HG03575 (cell line): ENCODE measurements at regions not wholly inside any gene's neighbourhood (a gene's known extent, or its start where the extent isn't known, plus 50 kb on each side); places are given as distances from the start of the nearest gene placed in this dataset.

ENCODE experiments used
- ATAC-seq: cut with Tn5 transposase; IDR thresholded peaks from one replicate; pipeline ENCODE4 v1.9.1; 2021; ENCODE audit not compliant: unreplicated experiment, insufficient number of reproducible peaks, low FRiP score; ENCODE audit errors: extremely low read depth

- no peak for ATAC-seq
Observed at GRCh38 chr2:234438305-234438977, 58.4 kb downstream of the ARL4C start.

DNA sequence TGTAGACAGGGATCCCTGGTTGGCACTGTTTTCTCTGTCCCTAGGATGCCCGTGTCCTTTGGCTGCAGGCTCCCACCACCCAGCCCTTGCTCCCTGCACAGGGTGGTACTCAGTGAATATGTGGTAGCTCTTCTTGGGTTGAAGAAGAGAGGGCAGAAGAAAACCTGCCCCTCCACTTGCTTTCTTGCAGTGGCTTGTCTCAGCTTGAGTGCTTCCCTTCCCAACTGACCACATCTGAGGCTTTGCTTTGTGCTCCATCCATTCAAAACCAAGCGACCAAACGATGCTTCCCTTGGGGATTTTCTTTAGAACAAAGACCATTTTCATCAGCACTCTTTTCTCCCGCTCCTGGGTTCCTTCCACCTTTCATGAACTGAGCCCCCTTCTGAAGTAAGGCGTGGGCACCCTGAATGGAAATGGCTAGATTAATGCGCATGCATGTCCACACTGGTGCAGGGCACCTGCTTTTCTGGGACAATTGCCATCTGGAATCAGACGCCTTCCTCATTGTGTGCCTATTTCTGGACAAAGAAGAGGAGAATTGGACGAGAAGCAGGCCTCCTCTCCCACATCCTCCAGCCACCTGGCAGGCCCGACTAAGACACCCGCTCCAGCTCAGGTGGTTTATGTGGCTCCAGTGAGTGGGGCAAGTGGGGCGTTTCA lies 59.1 kb downstream of the ARL4C start:
- no peak for ATAC-seq

GRCh38 chr2:234436482-234436837 lies 60.4 kb downstream of the ARL4C start:
- ATAC-seq = no peak

GRCh38 chr2:234435836-234436481 lies 60.9 kb downstream of the ARL4C start:
- ATAC-seq = no peak

- ATAC-seq = no peak
Observed at GRCh38 chr2:234433201-234433600, 63.7 kb downstream of the ARL4C start.

DNA sequence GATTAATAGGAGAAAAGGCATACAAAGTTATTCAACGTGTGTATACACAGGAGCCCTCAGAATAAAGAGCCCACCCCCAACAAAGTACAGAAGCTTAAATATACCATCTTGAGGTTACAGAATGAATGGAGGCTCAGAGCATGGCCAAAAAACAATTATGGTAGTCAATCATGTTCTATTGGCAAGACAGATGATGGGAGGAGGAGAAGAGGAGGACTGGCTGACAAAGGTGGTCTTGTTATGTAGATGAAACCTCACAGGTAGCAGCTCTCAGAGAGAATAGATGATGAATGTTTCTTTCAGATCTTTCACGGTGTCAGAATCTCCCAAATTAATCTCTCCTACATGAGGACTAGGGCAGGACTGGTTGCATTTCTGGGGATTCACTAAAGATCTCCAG lies 66.0 kb downstream of the ARL4C start:
- no peak for ATAC-seq

DNA sequence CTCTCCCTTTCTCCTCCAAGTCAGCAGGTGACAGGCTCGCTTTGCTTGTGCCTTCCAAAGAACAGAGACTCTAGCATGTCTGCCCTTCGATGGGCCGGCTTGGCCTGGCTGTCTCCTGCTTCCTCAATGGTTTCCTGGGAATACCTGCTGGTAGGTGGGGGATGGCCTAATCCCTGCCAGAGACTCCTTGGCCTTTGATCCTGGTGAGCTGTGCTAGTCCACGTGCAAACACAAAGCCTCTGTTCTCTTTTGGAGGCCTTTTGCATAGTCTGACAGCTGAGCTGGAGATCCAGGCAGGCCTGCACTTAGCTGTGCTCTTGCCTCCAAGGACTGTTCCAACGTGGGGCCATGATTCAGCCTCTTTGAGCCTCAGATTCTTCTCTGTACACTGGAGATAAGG lies 67.6 kb downstream of the ARL4C start:
- no peak for ATAC-seq

DNA sequence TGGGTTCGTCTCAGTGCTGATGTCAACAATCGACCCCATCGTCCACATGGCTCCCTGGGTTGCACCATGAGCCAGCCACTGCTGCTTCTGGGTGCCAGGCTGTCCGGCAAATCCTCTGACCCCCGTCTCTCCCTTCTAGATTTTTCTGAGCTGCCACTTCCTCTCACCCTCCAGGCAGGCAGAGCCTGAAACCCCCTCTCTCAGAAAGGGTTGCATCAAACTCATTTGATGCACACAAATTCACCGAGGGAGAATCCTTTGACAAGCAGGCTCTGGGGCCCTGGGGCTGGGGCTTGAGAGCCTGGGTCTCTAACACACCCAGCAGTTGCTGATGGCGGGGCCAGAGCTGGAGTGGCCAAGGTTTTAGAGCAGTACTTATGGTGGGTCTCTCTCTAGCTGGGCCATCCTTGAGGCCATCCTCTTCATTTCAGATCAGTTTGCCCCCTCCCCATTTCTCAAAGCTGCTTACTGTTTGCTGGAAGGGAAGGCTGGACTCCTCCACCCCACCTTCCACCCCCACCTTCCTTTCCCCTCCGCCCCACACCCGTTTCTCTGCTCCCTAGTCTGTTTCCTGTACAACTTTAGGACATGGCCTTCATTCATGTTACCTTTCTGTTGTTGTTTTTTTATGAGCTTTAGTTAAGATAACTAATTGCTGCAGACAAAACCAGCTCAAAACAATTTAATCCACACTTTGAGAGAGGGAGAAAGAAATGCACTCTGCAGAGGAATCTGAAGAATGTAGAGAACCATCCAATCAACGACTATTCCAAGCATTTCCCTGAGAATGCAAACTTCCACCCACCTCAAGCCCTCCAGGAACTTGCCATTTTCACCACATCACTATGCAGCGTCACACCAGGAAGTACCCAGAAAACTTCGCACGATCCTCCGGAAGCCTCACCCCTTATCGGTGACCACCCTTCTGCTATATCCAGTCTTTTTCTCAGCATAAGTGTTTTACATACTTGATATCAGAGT lies 69.5 kb downstream of the ARL4C start:
- no peak for ATAC-seq

- ATAC-seq = no peak
Observed at GRCh38 chr2:234426616-234427015, 70.3 kb downstream of the ARL4C start.

DNA sequence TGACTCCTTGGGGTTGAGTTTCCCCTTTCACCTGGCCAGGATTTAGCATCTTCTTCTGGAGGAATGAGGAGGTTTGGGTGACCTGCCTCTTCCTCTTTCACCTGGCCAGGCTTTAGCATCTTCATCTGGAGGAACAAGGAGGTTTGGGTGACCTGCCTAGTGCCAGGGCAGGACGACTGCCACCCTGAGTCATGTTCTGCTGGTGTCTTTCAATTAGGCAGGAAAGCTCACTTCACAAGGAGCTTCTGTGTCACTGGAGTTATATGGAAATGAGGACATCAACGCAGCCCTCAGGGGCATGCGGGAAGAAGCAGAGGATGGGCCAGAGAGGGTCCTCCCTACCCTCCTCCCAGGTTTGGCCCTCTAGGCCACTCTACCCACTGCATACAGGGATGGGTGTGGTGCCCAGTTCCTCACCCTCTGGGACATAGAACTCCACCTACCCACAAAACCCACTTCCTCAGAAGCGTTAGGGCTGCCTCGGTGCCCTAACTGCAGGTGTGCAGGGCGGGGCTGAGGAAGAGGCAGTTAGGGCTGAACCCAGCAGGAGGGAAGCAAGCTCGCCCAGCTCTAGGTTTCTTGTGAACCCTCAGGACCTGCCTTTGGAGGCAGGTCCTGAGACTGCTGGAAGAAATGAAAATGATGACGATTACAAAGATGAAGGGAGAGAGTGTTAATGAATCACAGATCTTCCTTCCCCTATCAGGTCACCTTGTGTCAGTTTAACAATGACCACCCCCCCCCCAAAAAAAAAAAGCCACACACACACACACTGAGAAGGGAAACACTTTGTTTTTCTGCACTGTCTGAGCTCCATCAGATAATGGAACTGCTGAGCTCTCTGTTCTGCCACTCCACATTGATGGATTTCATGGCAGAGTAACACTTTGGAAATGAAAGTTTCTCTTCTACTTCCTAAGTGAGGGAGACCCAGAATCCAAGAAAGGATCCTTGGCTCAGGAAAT lies 71.0 kb downstream of the ARL4C start:
- ATAC-seq = no peak

- ATAC-seq = no peak
Observed at GRCh38 chr2:234423884-234424283, 73.0 kb downstream of the ARL4C start.

DNA sequence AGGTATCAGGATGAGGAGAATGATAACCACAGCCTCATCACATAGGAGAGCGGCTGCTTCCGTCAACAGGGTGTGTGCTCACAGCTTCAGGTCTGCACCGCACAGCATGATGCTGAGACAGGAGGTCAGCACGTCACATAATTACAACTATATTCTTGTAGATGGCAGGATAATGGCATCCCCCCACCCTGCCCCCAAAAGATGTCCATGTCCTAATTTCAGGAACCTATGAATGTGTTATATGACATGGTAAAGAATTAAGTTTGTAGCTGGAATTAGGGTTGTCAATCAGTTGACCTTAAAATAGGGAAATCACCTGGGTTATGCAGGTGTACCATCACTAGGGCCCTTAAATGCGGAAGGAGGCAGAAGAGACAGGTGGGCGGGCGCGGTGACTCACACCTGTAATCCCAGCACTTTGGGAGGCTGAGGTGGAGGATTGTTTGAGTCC lies 73.9 kb downstream of the ARL4C start:
- ATAC-seq = no peak

DNA sequence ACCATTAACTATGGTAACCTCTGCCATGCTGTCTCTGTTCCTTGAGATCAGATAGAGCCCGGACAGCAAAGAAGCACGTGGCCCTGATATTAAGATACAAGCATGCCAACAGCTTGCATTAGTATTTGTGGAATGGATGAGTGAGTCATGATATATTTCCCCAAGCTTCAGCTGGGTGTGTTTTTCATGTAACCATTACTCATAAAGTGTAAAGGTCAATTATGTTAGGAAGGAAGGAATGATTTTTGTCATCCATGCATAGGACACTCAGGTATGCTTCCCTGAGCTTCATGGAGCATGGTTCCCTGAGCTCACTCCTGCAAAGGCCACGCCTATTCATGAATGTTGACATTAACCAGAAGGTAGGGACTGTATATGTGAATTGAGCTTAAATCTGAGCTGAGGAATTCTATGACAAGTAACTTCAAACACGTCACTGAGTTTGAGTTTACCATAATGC lies 74.6 kb downstream of the ARL4C start:
- ATAC-seq = no peak

DNA sequence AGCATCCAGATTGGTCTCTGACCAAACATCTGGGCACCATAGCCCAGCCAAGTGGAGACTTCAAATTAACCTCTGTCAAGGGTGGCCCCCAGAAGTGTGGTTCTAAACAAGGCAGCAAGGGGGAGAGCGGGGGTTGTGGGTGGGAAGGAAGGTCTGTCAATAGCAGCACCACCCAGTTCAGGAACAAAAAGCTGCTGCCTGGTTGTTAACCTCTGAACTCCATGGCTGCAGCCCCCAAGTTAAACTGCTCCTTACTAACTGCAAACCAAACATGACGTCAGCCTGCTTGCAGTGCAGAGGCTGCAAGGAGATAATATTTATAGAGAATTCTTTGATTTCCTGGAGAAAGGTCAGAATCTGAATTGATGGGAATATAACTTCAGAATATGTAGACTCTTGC lies 76.5 kb downstream of the ARL4C start:
- no peak for ATAC-seq

DNA sequence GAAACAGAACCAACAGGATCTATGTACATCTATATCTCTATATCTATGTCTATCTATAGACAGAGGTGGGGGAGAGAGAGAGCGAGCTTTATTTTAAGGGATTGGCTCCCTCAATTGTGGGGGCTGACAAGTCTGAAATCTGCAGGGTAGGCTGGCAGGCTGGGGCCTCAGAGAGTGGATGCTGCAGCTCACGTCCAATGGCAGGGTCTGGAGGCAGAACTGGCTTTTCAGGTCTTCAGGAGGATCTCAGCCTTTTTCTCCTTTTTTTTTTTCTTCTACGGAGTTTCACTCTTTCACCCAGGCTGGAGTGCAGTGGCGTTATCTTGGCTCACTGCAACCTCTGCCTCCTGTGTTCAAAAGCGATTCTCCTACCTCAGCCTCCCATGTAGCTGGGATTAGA lies 77.2 kb downstream of the ARL4C start:
- no peak for ATAC-seq

GRCh38 chr2:234415706-234416105 lies 81.2 kb downstream of the ARL4C start:
- no peak for ATAC-seq

DNA sequence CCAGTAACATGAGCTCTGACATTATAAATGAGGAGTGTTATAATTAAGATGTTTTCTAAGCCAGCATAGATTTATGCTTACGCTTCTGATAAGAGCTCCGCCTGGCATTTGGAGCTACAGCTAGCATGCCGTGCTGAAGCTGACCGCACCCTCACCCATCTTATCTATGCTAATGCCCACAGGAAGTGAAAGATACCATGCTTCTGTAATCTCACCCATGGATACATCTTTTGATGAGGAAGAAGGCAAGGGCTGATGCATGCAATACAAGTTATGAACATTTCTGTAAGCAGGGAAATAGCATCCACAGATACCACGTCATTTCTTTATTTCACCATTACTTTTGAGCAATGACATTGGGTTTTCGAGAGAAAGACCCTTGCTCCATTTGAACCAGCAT lies 82.3 kb downstream of the ARL4C start:
- ATAC-seq = no peak

GRCh38 chr2:234412726-234413125 lies 84.2 kb downstream of the ARL4C start:
- no peak for ATAC-seq
